ENCODE measurements at regions not wholly inside any gene's neighbourhood (a gene's known extent, or its start where the extent isn't known, plus 50 kb on each side); places are given as distances from the start of the nearest gene placed in this dataset.

DNA sequence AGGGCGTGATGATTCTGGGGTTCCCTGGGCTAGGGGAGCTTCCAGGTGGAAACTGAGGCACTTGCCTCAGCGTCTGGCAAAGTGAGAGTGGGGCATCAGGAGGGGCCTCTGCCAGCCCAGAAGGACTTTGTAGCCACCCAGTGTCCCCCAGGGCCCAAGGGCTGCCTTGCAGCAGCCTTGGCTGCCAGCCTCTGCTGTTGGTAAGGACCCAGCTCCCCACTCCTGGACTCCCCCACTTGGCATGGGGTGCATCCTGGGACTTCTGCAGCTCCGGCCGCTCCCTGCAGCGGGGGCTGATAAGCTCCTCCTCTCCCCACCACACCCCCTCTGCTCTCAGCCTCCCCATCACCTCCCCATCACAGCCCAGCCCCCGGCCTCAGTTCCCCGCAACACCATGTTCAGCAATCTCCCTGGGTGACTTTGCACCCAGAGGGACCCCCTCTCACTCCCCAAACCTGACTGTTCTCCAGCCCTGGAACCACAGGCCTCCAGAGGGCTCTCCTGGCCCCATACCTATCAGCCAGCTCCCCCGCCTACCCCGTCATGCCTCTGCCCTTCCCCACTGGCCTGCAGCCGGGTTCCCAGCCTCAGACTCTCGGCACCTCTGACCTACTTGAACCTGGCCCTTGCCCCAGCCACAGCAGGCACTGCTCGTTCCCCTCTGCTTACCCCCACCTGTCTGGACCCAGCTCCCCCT lies 113.0 kb downstream of the CRYAA start:
- H2AFZ ChIP-seq, result no peak overlapping the region
- no peaks in the 10 kb centered on the region for H3K9me2 ChIP-seq (replicated peaks; ENCODE audit: insufficient read depth)
- H3K27me3 ChIP-seq, result no peaks in the 10 kb centered on the region
- no peaks in the 10 kb centered on the region for H3K36me3 ChIP-seq (replicated peaks; ENCODE audit: insufficient read depth, low read depth)
- no peaks in the 10 kb centered on the region for H4K20me1 ChIP-seq (ENCODE audit: insufficient read depth, poor library complexity, severe bottlenecking)
- no peak overlapping the region for H3K4me2 ChIP-seq
- no peaks in the 10 kb centered on the region for H3K9me3 ChIP-seq (ENCODE audit: low read depth)
- no peak overlapping the region for H3K27ac ChIP-seq
- H3K4me1 ChIP-seq (ENCODE audit: insufficient read depth), result peaks cover 6% of the 10 kb centered on the region
- no peaks in the 10 kb centered on the region for H3K79me2 ChIP-seq
- 78% methylated on average over 7 of the region's 12 CpGs for WGBS (ENCODE audit: low lambda C conversion rate, missing lambda C conversion rate)
- H3K4me3 ChIP-seq, result no peak overlapping the region
- TF ChIP-seq, protein P1, sequence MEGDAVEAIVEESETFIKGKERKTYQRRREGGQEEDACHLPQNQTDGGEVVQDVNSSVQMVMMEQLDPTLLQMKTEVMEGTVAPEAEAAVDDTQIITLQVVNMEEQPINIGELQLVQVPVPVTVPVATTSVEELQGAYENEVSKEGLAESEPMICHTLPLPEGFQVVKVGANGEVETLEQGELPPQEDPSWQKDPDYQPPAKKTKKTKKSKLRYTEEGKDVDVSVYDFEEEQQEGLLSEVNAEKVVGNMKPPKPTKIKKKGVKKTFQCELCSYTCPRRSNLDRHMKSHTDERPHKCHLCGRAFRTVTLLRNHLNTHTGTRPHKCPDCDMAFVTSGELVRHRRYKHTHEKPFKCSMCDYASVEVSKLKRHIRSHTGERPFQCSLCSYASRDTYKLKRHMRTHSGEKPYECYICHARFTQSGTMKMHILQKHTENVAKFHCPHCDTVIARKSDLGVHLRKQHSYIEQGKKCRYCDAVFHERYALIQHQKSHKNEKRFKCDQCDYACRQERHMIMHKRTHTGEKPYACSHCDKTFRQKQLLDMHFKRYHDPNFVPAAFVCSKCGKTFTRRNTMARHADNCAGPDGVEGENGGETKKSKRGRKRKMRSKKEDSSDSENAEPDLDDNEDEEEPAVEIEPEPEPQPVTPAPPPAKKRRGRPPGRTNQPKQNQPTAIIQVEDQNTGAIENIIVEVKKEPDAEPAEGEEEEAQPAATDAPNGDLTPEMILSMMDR (IDR thresholded peaks at IDR 0.05; ENCODE audit: poor library complexity), result no peak
- TF ChIP-seq EZH2phosphoT487 (IDR thresholded peaks at IDR 0.05; ENCODE audit: low read depth, severe bottlenecking, unreplicated experiment) (no peak), EZH2 (IDR thresholded peaks at IDR 0.05; ENCODE audit: borderline replicate concordance) (no peak)
- no peak for DNase-seq (ENCODE audit: low spot score)

DNA sequence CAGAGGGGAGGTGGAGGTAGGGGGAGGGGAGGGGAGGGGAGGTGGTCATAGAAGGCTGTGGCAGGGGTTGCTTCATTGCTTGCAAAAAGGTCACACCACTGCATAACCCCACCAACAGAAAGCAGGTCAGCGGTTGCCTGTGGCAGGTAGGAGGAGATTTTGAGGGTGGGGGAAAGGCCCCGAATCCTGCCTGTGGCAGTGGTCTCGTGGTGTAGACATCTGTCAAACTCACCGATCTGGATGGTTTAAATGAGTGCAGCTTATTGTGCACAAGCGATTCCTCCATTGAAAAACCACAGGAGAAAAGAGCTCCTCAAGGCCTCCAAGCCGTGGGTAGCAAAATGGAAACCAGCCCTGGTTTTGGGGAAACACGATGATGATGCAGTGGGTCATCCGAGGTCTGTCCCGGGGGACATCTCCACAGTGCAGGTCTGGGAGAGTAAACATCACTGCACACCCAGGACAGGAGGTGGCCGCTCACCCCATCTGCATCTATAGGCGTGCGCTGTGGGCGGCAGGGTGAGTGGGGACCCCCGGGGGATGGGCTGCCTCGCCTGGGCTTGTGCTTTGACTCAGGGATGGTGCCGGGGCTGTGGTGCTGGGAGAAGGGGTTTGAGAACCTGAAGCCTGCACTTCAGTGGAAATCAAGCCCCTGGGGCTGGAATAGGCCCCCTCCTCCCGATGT lies 112.3 kb downstream of the CRYAA start:
- Histone ChIP-seq H3K79me2 (no peaks in the 10 kb centered on the region), H3K4me3 (no peak overlapping the region), H3K36me3 (replicated peaks; ENCODE audit: insufficient read depth, low read depth) (no peaks in the 10 kb centered on the region), H4K20me1 (ENCODE audit: insufficient read depth, poor library complexity, severe bottlenecking) (no peaks in the 10 kb centered on the region), H3K9me2 (replicated peaks; ENCODE audit: insufficient read depth) (no peaks in the 10 kb centered on the region), H3K27me3 (no peaks in the 10 kb centered on the region), H3K4me1 (ENCODE audit: insufficient read depth) (peaks cover 6% of the 10 kb centered on the region), H3K9me3 (ENCODE audit: low read depth) (no peaks in the 10 kb centered on the region), H3K4me2 (no peak overlapping the region), H3K27ac (no peak overlapping the region), H2AFZ (no peak overlapping the region)
- no peak for TF ChIP-seq EZH2 (IDR thresholded peaks at IDR 0.05; ENCODE audit: borderline replicate concordance)
- TF ChIP-seq, protein P1 (IDR thresholded peaks at IDR 0.05; ENCODE audit: poor library complexity), result no peak
- TF ChIP-seq EZH2phosphoT487 (IDR thresholded peaks at IDR 0.05; ENCODE audit: low read depth, severe bottlenecking, unreplicated experiment), result no peak
- 78% methylated on average over 16 of the region's 17 CpGs for WGBS (ENCODE audit: low lambda C conversion rate, missing lambda C conversion rate)
- no peak for DNase-seq (ENCODE audit: low spot score)

DNA sequence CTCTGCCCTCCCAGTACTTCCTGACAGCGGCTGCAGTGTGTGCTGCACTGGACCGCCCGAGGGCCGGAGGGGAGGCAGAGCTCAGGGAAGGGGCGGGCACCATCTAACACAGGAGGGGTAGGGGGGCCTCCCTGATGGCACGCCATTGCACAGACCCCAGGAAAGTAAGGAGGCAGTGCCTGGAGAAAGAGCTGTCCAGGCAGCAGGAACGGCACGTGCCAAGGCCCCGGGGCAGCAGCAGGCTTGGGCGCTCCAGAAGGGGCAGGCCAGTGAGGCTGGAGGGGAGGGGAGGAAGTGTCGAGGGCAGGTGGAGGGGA lies 110.7 kb downstream of the CRYAA start:
- no peak for DNase-seq (ENCODE audit: low spot score)
- H3K9me3 ChIP-seq (ENCODE audit: low read depth), result no peaks in the 10 kb centered on the region
- H3K79me2 ChIP-seq, result no peaks in the 10 kb centered on the region
- H3K4me1 ChIP-seq (ENCODE audit: insufficient read depth), result peaks cover 12% of the 10 kb centered on the region
- H3K27ac ChIP-seq, result no peak overlapping the region
- H3K9me2 ChIP-seq (replicated peaks; ENCODE audit: insufficient read depth), result no peaks in the 10 kb centered on the region
- no peak for TF ChIP-seq EZH2phosphoT487 (IDR thresholded peaks at IDR 0.05; ENCODE audit: low read depth, severe bottlenecking, unreplicated experiment)
- TF ChIP-seq, protein P1 (IDR thresholded peaks at IDR 0.05; ENCODE audit: poor library complexity), result no peak
- TF ChIP-seq EZH2 (IDR thresholded peaks at IDR 0.05; ENCODE audit: borderline replicate concordance), result no peak
- no peaks in the 10 kb centered on the region for H3K36me3 ChIP-seq (replicated peaks; ENCODE audit: insufficient read depth, low read depth)
- WGBS (ENCODE audit: low lambda C conversion rate, missing lambda C conversion rate), result 92% methylated on average over 4 of the region's 11 CpGs
- H2AFZ ChIP-seq, result no peak overlapping the region
- H4K20me1 ChIP-seq (ENCODE audit: insufficient read depth, poor library complexity, severe bottlenecking), result no peaks in the 10 kb centered on the region
- H3K4me3 ChIP-seq, result no peak overlapping the region
- H3K4me2 ChIP-seq, result no peak overlapping the region
- H3K27me3 ChIP-seq, result no peaks in the 10 kb centered on the region
